GM12891 (cell line): ENCODE measurements at regions not wholly inside any gene's neighbourhood (a gene's known extent, or its start where the extent isn't known, plus 50 kb on each side); places are given as distances from the start of the nearest gene placed in this dataset.

Source experiments
- POLR2A ChIP-seq: IDR thresholded peaks from 2 replicates; pipeline ENCODE4 v1.6.1; 2011; ENCODE audit warnings: low read depth, low read length, control low read depth
- POLR2AphosphoS5 ChIP-seq: IDR thresholded peaks from 2 replicates; pipeline ENCODE4 v1.6.1; 2011; ENCODE audit warnings: low read depth, low read length, control low read depth
- TAF1 ChIP-seq: IDR thresholded peaks from 2 replicates; pipeline ENCODE4 v1.6.1; 2011; ENCODE audit warnings: low read depth, low read length, control low read depth

DNA sequence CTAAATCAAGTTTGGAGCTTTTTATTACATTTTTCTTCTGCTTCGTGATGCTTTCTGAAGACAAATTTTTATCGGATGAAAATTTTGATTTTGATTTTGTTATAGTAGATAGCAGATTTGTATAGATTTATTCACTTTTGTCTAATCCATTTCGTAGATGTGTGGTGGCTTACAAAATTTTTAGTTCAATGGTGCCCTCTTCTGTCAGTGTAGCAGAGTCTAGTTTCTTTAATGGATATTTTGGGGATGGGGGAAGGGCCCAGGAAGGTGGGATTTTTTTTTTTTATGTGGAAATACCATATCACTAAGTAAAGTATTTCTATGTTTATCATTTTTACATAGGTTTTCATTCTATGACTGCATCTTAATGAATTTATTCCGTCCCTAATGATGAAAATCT lies 259.9 kb upstream of the TARS1 start:
- no peak for TF ChIP-seq TAF1
- no peak for TF ChIP-seq POLR2A
- TF ChIP-seq POLR2AphosphoS5, result no peak
